Gastroesophageal sphincter (tissue), 4 donors: ENCODE measurements at regions not wholly inside any gene's neighbourhood (a gene's known extent, or its start where the extent isn't known, plus 50 kb on each side); places are given as distances from the start of the nearest gene placed in this dataset.

Experiments
- ATAC-seq: fragments of 150-250 bp; one replicate; pipeline ENCODE4 v1.9.1; 2016; ENCODE audit warnings: mild to moderate bottlenecking, moderate library complexity
- H3K27ac ChIP-seq, 4 donors: fragments of 200-600 bp; sonication (generic) in 3 of 4; 1 replicate in 3 of 4; 2 replicates in 1 of 4; pipeline ENCODE4 v1.5.1; 2016 to 2019
- H3K27me3 ChIP-seq: fragments of 200-600 bp; sonication (generic); one replicate; pipeline ENCODE4 v1.5.1; 2019
- H3K36me3 ChIP-seq, 2 donors: fragments of 200-600 bp; sonication (generic); one replicate each; pipeline ENCODE4 v1.5.1; 2019; ENCODE audit warnings: control low read depth in 1 of 2
- H3K4me1 ChIP-seq, 3 donors: fragments of 200-600 bp; sonication (generic); 1 replicate in 2 of 3; 2 replicates in 1 of 3; pipeline ENCODE4 v1.5.1; 2016 to 2019; ENCODE audit warnings: control low read depth in 2 of 3
- H3K4me3 ChIP-seq, 2 donors: fragments of 200-600 bp; sonication (generic); one replicate each; pipeline ENCODE4 v1.5.1; 2019; ENCODE audit warnings: mild to moderate bottlenecking in 1 of 2, moderate library complexity in 1 of 2
- H3K9me3 ChIP-seq, 3 donors: fragments of 200-600 bp; sonication (generic); one replicate each; pipeline ENCODE4 v1.5.1; 2017 to 2019; ENCODE audit warnings: control low read depth in 2 of 3
- EP300 ChIP-seq: sonication (generic); formaldehyde crosslinking; IDR thresholded peaks from one replicate; pipeline ENCODE4 v1.6.1; 2017; ENCODE audit warnings: antibody characterized with exemption, mild to moderate bottlenecking
- POLR2A ChIP-seq, 2 donors: fragments of 450-650 bp; IDR thresholded peaks; one replicate each; pipeline ENCODE4 v1.6.1; 2017; ENCODE audit warnings: antibody characterized with exemption in 2 of 2, mild to moderate bottlenecking in 2 of 2, moderate library complexity in 1 of 2
- POLR2AphosphoS5 ChIP-seq: sonication (generic); formaldehyde crosslinking; IDR thresholded peaks from one replicate; pipeline ENCODE4 v1.6.1; 2017; ENCODE audit warnings: antibody characterized with exemption
- WGBS, 2 donors: methylation state at CpG; one replicate each; pipeline ENCODE4 v1.1.5; 2018; ENCODE audit warnings: low coverage in 1 of 2; 5-methylcytosine and 5-hydroxymethylcytosine counted together
- TF ChIP-seq, protein P1 (sequence below), 4 experiments: fragments of 200-600 bp in 2 of 4; fragments of 450-650 bp in 2 of 4; sonication (generic) in 1 of 4; IDR thresholded peaks; one replicate each; pipeline ENCODE4 v1.5.1; 2017 to 2019; ENCODE audit warnings: antibody characterized with exemption in 4 of 4, mild to moderate bottlenecking in 2 of 4, moderate library complexity in 2 of 4

DNA sequence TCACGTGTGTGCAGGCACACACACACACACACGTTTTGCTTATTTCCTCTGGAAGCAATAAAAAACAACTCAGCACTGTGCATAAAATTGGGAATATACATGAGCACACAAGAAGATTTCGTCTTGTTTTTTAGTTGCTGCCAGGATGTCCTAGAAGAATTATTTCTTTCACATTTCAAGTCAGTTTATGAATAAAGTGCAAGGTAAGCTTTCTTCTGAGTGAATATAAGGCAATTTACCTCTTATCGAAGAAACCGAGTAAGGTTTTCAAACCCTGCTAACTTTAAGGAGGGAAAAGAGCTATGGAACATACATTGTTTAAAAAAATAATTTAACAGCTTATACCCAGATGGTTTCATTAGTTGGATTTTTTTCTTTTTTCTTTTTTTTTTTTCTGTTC, 855.4 kb upstream of the NR2F2 start:
- ATAC-seq, result no peak
- Histone ChIP-seq H3K9me3 (no peaks in the 10 kb centered on the region), H3K27ac (no peak overlapping the region), H3K27me3 (no peaks in the 10 kb centered on the region), H3K36me3 (no peaks in the 10 kb centered on the region), H3K4me1 (peaks cover 0 to 4% (median 3%) of the 10 kb centered on the region in 3 donors), H3K4me3 (no peak overlapping the region)
- 87 to 91% methylated on average over 5 of the region's 5 CpGs for WGBS, 2 donors
- TF ChIP-seq POLR2AphosphoS5 (no peak), POLR2A (IDR thresholded peaks at IDR 0.05) (no peak), EP300 (no peak)
- TF ChIP-seq, protein P1, sequence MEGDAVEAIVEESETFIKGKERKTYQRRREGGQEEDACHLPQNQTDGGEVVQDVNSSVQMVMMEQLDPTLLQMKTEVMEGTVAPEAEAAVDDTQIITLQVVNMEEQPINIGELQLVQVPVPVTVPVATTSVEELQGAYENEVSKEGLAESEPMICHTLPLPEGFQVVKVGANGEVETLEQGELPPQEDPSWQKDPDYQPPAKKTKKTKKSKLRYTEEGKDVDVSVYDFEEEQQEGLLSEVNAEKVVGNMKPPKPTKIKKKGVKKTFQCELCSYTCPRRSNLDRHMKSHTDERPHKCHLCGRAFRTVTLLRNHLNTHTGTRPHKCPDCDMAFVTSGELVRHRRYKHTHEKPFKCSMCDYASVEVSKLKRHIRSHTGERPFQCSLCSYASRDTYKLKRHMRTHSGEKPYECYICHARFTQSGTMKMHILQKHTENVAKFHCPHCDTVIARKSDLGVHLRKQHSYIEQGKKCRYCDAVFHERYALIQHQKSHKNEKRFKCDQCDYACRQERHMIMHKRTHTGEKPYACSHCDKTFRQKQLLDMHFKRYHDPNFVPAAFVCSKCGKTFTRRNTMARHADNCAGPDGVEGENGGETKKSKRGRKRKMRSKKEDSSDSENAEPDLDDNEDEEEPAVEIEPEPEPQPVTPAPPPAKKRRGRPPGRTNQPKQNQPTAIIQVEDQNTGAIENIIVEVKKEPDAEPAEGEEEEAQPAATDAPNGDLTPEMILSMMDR (IDR thresholded peaks at IDR 0.05), result no peak

DNA sequence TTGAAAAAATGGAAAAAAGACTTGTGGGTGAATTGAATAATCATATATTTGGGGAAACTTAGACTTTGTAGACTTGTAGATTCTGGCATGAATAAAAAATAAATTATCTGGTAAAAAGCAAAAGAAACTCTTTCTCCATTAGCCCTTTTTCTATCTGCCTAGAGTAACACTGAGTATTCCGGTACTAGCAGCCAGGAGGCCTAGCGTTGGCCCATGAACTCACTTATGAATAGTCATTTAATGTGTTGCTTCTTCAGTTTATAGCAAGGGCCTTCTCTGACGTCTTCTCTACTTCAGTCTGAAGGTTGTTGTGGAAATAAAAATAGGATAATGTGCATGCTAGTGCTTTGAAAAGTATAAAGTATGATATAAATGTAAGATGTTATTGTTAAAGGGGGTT, 851.2 kb upstream of the NR2F2 start:
- Histone ChIP-seq H3K9me3 (peaks cover 0 to 4% (median 0%) of the 10 kb centered on the region in 3 donors), H3K4me3 (no peak overlapping the region), H3K27ac (no peak overlapping the region), H3K36me3 (no peaks in the 10 kb centered on the region), H3K27me3 (no peaks in the 10 kb centered on the region), H3K4me1 (peaks cover 0 to 4% (median 3%) of the 10 kb centered on the region in 3 donors)
- TF ChIP-seq POLR2A (IDR thresholded peaks at IDR 0.05), result no peak
- no peak for TF ChIP-seq POLR2AphosphoS5
- TF ChIP-seq, protein P1 (IDR thresholded peaks at IDR 0.05), result no peak
- TF ChIP-seq EP300, result no peak
- no peak for ATAC-seq
- WGBS, 2 donors, result 60 to 73% methylated on average over 3 of the region's 3 CpGs

DNA sequence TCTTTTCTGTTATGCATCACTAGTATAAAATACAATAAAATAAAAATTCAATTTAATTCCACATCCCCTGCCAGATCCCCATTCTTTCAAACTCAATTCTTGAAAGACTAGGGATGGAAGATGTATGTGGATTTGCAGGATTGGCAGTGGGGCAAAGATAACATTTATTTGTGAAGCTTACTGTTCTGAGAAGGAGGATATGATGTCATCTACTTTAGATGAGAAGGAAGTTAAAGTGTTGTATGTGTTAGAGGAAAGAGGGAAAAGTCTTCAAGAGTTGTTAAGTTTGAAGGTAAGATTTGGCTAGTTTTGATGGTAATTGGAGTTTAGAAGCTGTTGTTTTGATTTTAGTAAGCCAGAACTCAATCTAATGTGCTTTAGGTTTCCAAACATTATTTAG, 845.1 kb upstream of the NR2F2 start:
- Histone ChIP-seq H3K27ac (no peak overlapping the region), H3K9me3 (peaks cover 0 to 17% (median 0%) of the 10 kb centered on the region in 3 donors), H3K27me3 (no peaks in the 10 kb centered on the region), H3K36me3 (no peaks in the 10 kb centered on the region), H3K4me3 (no peak overlapping the region), H3K4me1 (no peaks in the 10 kb centered on the region)
- TF ChIP-seq, protein P1 (IDR thresholded peaks at IDR 0.05), result no peak
- TF ChIP-seq POLR2A (IDR thresholded peaks at IDR 0.05) (no peak), EP300 (no peak), POLR2AphosphoS5 (no peak)
- no peak for ATAC-seq

DNA sequence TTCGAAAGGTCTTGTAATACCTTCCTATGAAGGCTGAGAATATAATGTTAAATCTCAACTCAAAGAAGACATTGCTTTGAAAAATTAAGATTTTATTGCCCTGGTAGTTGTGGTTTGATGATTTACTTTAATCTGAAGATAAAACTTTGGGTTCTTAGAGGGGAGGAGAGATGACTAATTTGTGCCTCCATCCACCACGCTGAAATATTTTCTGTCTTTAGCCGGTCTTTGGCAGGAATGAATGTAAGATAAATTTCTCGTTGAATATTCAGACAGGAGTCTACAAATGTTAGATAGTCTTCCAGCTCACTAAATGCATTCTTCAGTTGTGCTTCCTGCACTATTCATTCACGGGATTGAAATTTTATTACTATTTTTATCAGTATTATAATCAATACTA, 844.3 kb upstream of the NR2F2 start:
- no peak for ATAC-seq
- H3K36me3 ChIP-seq, result no peaks in the 10 kb centered on the region
- no peak overlapping the region for H3K4me3 ChIP-seq
- no peaks in the 10 kb centered on the region for H3K4me1 ChIP-seq
- H3K9me3 ChIP-seq, result peaks cover 0 to 17% (median 0%) of the 10 kb centered on the region in 3 donors
- 66 to 80% methylated on average over 4 to 5 of the region's 5 CpGs for WGBS, 2 donors
- no peaks in the 10 kb centered on the region for H3K27me3 ChIP-seq
- no peak for TF ChIP-seq POLR2A (IDR thresholded peaks at IDR 0.05)
- H3K27ac ChIP-seq, result no peak overlapping the region

DNA sequence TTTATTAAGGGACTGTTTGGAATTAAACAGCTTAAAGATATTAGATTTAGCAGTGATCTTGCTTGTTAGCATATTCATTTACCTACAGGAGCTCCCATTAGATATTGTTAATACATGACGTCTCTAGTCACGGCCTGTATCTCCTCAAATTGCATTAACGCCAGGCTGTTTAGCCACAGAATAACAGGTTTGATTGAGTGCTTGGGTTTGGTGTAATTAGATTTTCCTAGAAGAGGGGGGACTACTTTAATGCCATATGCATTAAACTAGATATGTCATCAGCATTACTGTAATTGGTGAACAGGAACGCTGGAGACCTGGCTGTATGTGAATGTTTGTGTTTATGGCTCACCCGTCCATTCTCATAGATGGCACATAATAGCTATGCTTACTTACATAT, 841.4 kb upstream of the NR2F2 start:
- no peak for ATAC-seq
- TF ChIP-seq, protein P1 (IDR thresholded peaks at IDR 0.05), result no peak
- TF ChIP-seq POLR2AphosphoS5 (no peak), EP300 (no peak), POLR2A (IDR thresholded peaks at IDR 0.05) (no peak)
- Histone ChIP-seq H3K36me3 (no peaks in the 10 kb centered on the region), H3K27ac (no peak overlapping the region), H3K27me3 (no peaks in the 10 kb centered on the region), H3K9me3 (peaks cover 0 to 15% (median 0%) of the 10 kb centered on the region in 3 donors), H3K4me1 (no peaks in the 10 kb centered on the region), H3K4me3 (no peak overlapping the region)
- 89 to 94% methylated on average over 5 of the region's 5 CpGs for WGBS, 2 donors
